ENCODE measurements at regions not wholly inside any gene's neighbourhood (a gene's known extent, or its start where the extent isn't known, plus 50 kb on each side); places are given as distances from the start of the nearest gene placed in this dataset.

- no peak for TF ChIP-seq CTCF (conservative IDR thresholded peaks at IDR 0.05; ENCODE audit: low read depth, low read length)
- TF ChIP-seq ELK1 (IDR thresholded peaks at IDR 0.05; ENCODE audit: borderline replicate concordance, low read depth, low read length): no peak
- TF ChIP-seq MXI1 (IDR thresholded peaks at IDR 0.05; ENCODE audit: borderline replicate concordance, low read depth, low read length): no peak
- no peak for TF ChIP-seq POLR2A (IDR thresholded peaks at IDR 0.05; ENCODE audit: low read depth, low read length)
- TF ChIP-seq USF2 (IDR thresholded peaks at IDR 0.05; ENCODE audit: low read depth, low read length): no peak
- no peak for TF ChIP-seq FOS (IDR thresholded peaks at IDR 0.05; ENCODE audit: low read depth, low read length)
- TF ChIP-seq SMC3 (IDR thresholded peaks at IDR 0.05; ENCODE audit: low read depth, low read length): no peak
- TF ChIP-seq NFE2L2 (IDR thresholded peaks at IDR 0.05; ENCODE audit: low read depth, low read length): no peak
- no peak for TF ChIP-seq RFX5 (IDR thresholded peaks at IDR 0.05; ENCODE audit: low read depth, low read length)
- no peak for TF ChIP-seq MAFK (IDR thresholded peaks at IDR 0.05; ENCODE audit: low read depth, low read length)
- no peak for TF ChIP-seq RCOR1 (IDR thresholded peaks at IDR 0.05; ENCODE audit: insufficient replicate concordance, low read length)
- no peak for TF ChIP-seq BHLHE40 (IDR thresholded peaks at IDR 0.05; ENCODE audit: low read depth, low read length)
- no peak overlapping the region for H3K4me3 ChIP-seq (ENCODE audit: insufficient read depth, low read depth, low read length)
- H3K4me2 ChIP-seq (ENCODE audit: low read depth, low read length): no peak overlapping the region
- H2BK120ac ChIP-seq (ENCODE audit: low read depth, low read length): no peak overlapping the region
- H3K9me1 ChIP-seq (ENCODE audit: insufficient read depth, low read length): no peaks in the 10 kb centered on the region
- no TSS peak for BruUV-seq (replicated peaks)
- no peak overlapping the region for H2AFZ ChIP-seq (replicated peaks; ENCODE audit: low read length, poor library complexity)
- H4K8ac ChIP-seq (ENCODE audit: low read depth in 2 of 2, low read length in 2 of 2): no peak overlapping the region
- H3K18ac ChIP-seq (ENCODE audit: low read depth, low read length): no peak overlapping the region
- 0 out of 2 replicates have a peak, but pooled peaks cover 2% of the 10 kb centered on the region for H3K9me3 ChIP-seq (ENCODE audit: control insufficient read depth, insufficient read depth, low read length)
- DNase-seq: no peak
- no peak overlapping the region for H2BK15ac ChIP-seq (ENCODE audit: low read depth, low read length)
- H3K27me3 ChIP-seq (ENCODE audit: control insufficient read depth, insufficient read depth, low read length): no peaks in the 10 kb centered on the region
- H3K36me3 ChIP-seq (ENCODE audit: control insufficient read depth, insufficient read depth, low read length): no peaks in the 10 kb centered on the region
- in situ Hi-C loops (cut with MboI; ENCODE audit: low sequenced_read_pairs): no loop called here
- no peak overlapping the region for H3K23ac ChIP-seq (ENCODE audit: low read depth, low read length)
- no peak overlapping the region for H4K91ac ChIP-seq (ENCODE audit: insufficient read depth, low read depth, low read length)
- H3K56ac ChIP-seq (ENCODE audit: extremely low read depth, insufficient read depth, low read length): no peak overlapping the region
- no peaks in the 10 kb centered on the region for H3K79me1 ChIP-seq (ENCODE audit: low read depth in 1 of 2, low read length in 2 of 2)
- H3K14ac ChIP-seq (replicated peaks; ENCODE audit: low read depth, low read length): no peak overlapping the region
- intact Hi-C loops (cut with micrococcal nuclease): no loop called here
- no peak overlapping the region for H4K5ac ChIP-seq (ENCODE audit: low read depth, low read length)
- no peak overlapping the region for H2AK5ac ChIP-seq (ENCODE audit: low read depth, low read length)
- no peak overlapping the region for H2BK5ac ChIP-seq (ENCODE audit: low read depth, low read length, poor library complexity, severe bottlenecking)
- H3K4me1 ChIP-seq (ENCODE audit: control insufficient read depth, insufficient read depth, low read length): no peaks in the 10 kb centered on the region
- dilution Hi-C loops (cut with HindIII; ENCODE audit: low sequenced_read_pairs, unreplicated experiment): no loop called here
- no peak overlapping the region for H2AK9ac ChIP-seq (replicated peaks; ENCODE audit: low read depth, low read length, poor library complexity)
- ATAC-seq (ENCODE audit: low read depth): no peak
- H3K9ac ChIP-seq (ENCODE audit: low read depth, low read length): no peak overlapping the region
- no peak overlapping the region for H2BK20ac ChIP-seq (ENCODE audit: low read depth, low read length)
- no peak overlapping the region for H3K4ac ChIP-seq (ENCODE audit: low read depth, low read length)
- ChIA-PET POLR2A (ENCODE audit: unreplicated experiment) (no interaction called here), CTCF (no interaction called here)
- no peaks in the 10 kb centered on the region for H4K20me1 ChIP-seq (ENCODE audit: insufficient read depth, low read length)
- no peak overlapping the region for H3K27ac ChIP-seq (ENCODE audit: insufficient read depth, low read length)
Measured at GRCh38 chr14:43172899-43173548, 1334.1 kb downstream of the FSCB start.
